Activated B cell treated with CpG ODN at 0.5 μM for 24 hours (primary cell): ENCODE measurements at regions not wholly inside any gene's neighbourhood (a gene's known extent, or its start where the extent isn't known, plus 50 kb on each side); places are given as distances from the start of the nearest gene placed in this dataset.
A peak's percentile ranks its signal among the peaks of the same experiment; 100 is the strongest.

ENCODE experiments used
- ATAC-seq: fragments of 200-7000 bp; cut with Tn5 transposase; one replicate; pipeline ENCODE4 v1.10.0; 2021; ENCODE audit warnings: low read depth, mild to moderate bottlenecking, moderate library complexity
- CTCF ChIA-PET: fragments of 350-600 bp; sonication (Branson Sonifier 250); formaldehyde crosslinking; loops from one replicate; lab custom pipeline; 2021; ENCODE audit warnings: antibody characterized with exemption; lab: Charles Lee
- POLR2A ChIA-PET: fragments of 350-600 bp; sonication (Branson Sonifier 250); formaldehyde crosslinking; loops from one replicate; lab custom pipeline; 2021; ENCODE audit warnings: antibody characterized with exemption; lab: Charles Lee
- DNase-seq: peaks from one replicate; pipeline ENCODE4 v3.0.0; 2022
- H3K27ac Mint-ChIP-seq: one replicate; pipeline ENCODE4 v1.8.0; 2020; ENCODE audit warnings: mixed read lengths
- H3K27me3 Mint-ChIP-seq: one replicate; pipeline ENCODE4 v1.8.0; 2021; ENCODE audit warnings: mixed read lengths
- H3K36me3 Mint-ChIP-seq: one replicate; pipeline ENCODE4 v1.8.0; 2021; ENCODE audit warnings: low read depth, mixed read lengths
- H3K4me1 Mint-ChIP-seq: one replicate; pipeline ENCODE4 v1.8.0; 2021; ENCODE audit warnings: mixed read lengths
- H3K4me3 Mint-ChIP-seq: one replicate; pipeline ENCODE4 v1.8.0; 2020; ENCODE audit warnings: mild to moderate bottlenecking, mixed read lengths
- H3K9me3 Mint-ChIP-seq: one replicate; pipeline ENCODE4 v1.8.0; 2020; ENCODE audit warnings: mixed read lengths
- CTCF ChIP-seq: fragments of 200-600 bp; IDR thresholded peaks from one replicate; pipeline ENCODE4 v1.8.0; 2022; ENCODE audit warnings: antibody characterized with exemption, mild to moderate bottlenecking
- intact Hi-C: fragments of 100-400 bp; cut with micrococcal nuclease; formaldehyde crosslinking; loops from one replicate; pipeline ENCODE4 v1.15.1; 2024

- no peak for TF ChIP-seq CTCF
- DNase-seq (no peak), ATAC-seq (no peak)
- Mint-ChIP-seq H3K4me3 (peak overlapping the region; percentile 67), H3K27me3 (no peaks in the 10 kb centered on the region), H3K9me3 (no peaks in the 10 kb centered on the region), H3K4me1 (peaks cover 28% of the 10 kb centered on the region), H3K36me3 (no peaks in the 10 kb centered on the region), H3K27ac (no peak overlapping the region)
- CTCF ChIA-PET: no interaction called here
- POLR2A ChIA-PET: no interaction called here
- intact Hi-C loops: loop anchor here (5.0 kb wide), 1 partner anchor 33 kb away; no protein-coding TSS in a partner anchor
These were observed 57.5 kb upstream of the MSTN start for GRCh38 chr2:190119923-190120590.

- ATAC-seq (peak; percentile 86), DNase-seq (no peak)
- Mint-ChIP-seq H3K36me3 (no peaks in the 10 kb centered on the region), H3K4me3 (peak overlapping the region; percentile 67), H3K4me1 (peaks cover 28% of the 10 kb centered on the region), H3K27ac (peak overlapping the region; percentile 25), H3K27me3 (peaks cover 2% of the 10 kb centered on the region), H3K9me3 (no peaks in the 10 kb centered on the region)
- CTCF ChIA-PET: no interaction called here
- POLR2A ChIA-PET: no interaction called here
- no peak for TF ChIP-seq CTCF
- intact Hi-C loops: no loop called here
These were observed 56.7 kb upstream of the MSTN start for GRCh38 chr2:190119257-190119656.

GRCh38 chr2:190117305-190117704, 54.8 kb upstream of the MSTN start:
- intact Hi-C loops: no loop called here
- Mint-ChIP-seq H3K36me3 (no peaks in the 10 kb centered on the region), H3K4me3 (no peak overlapping the region), H3K4me1 (peaks cover 26% of the 10 kb centered on the region), H3K27me3 (peaks cover 2% of the 10 kb centered on the region), H3K27ac (no peak overlapping the region), H3K9me3 (no peaks in the 10 kb centered on the region)
- TF ChIP-seq CTCF: no peak
- ChIA-PET CTCF (no interaction called here), POLR2A (no interaction called here)
- DNase-seq (no peak), ATAC-seq (no peak)

- TF ChIP-seq CTCF: no peak
- intact Hi-C loops: no loop called here
- Mint-ChIP-seq H3K9me3 (no peaks in the 10 kb centered on the region), H3K27me3 (peaks cover 4% of the 10 kb centered on the region), H3K4me3 (no peak overlapping the region), H3K27ac (no peak overlapping the region), H3K36me3 (no peaks in the 10 kb centered on the region), H3K4me1 (no peaks in the 10 kb centered on the region)
- CTCF ChIA-PET: interaction anchor here (1.0 kb wide), 2 partner anchors 15 to 24 kb away, joined by 3 read pairs; no protein-coding TSS in a partner anchor
- DNase-seq (no peak), ATAC-seq (no peak)
- POLR2A ChIA-PET: no interaction called here
These were observed 50.5 kb upstream of the MSTN start for GRCh38 chr2:190113000-190113399.
